ENCODE measurements at regions not wholly inside any gene's neighbourhood (a gene's known extent, or its start where the extent isn't known, plus 50 kb on each side); places are given as distances from the start of the nearest gene placed in this dataset.
"Not testable (repeated sequence)": the region's sequence is repeated elsewhere in the genome, so short reads cannot be mapped to it uniquely, and the experiment has no call there.

GRCh38 chr3:137134431-137134830, 176.6 kb downstream of the IL20RB start:
- Mint-ChIP-seq H3K27me3 (peaks cover 4% of the 10 kb centered on the region), H3K27ac (no peak overlapping the region), H3K4me3 (no peak overlapping the region), H3K4me1 (no peaks in the 10 kb centered on the region), H3K36me3 (ENCODE audit: low read depth) (no peaks in the 10 kb centered on the region), H3K9me3 (no peaks in the 10 kb centered on the region)
- ChIA-PET POLR2A (no interaction called here), CTCF (interaction anchor here (1.0 kb wide), 1 partner anchor 25 kb away, joined by 4 read pairs; no protein-coding TSS in a partner anchor)
- no peak for DNase-seq

DNA sequence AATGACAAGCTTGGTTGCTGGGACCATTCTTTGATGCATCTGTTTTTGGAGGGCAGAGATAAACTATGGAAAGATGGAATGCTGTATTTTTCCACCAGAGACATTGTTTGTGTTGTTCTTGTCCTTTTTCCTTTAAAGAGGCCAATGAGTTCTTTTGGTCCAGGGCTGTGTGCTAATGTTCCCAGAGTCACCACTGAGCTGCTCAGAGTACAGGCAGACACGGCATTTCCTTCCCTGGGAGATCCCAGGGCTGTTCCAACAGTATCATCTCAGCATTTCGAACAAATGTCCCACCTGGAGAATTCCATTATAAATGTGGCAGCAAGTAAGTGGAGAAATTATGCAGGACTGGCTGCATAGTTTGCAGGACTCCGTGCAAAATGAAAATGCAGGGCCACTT, 190.6 kb downstream of the IL20RB start:
- peaks cover 11% of the 10 kb centered on the region for H3K27me3 Mint-ChIP-seq
- H3K4me3 Mint-ChIP-seq: no peak overlapping the region
- no peaks in the 10 kb centered on the region for H3K4me1 Mint-ChIP-seq
- ChIA-PET POLR2A (no interaction called here), CTCF (no interaction called here)
- no peak overlapping the region for H3K27ac Mint-ChIP-seq
- no peaks in the 10 kb centered on the region for H3K36me3 Mint-ChIP-seq (ENCODE audit: low read depth)
- no peaks in the 10 kb centered on the region for H3K9me3 Mint-ChIP-seq
- DNase-seq: no peak

GRCh38 chr3:137148917-137149316, 191.1 kb downstream of the IL20RB start:
- CTCF ChIA-PET: no interaction called here
- Mint-ChIP-seq H3K4me3 (no peak overlapping the region), H3K36me3 (ENCODE audit: low read depth) (no peaks in the 10 kb centered on the region)

GRCh38 chr3:137150825-137151224, 193.0 kb downstream of the IL20RB start:
- no peak for DNase-seq
- POLR2A ChIA-PET: no interaction called here
- Mint-ChIP-seq H3K27ac (no peak overlapping the region), H3K4me1 (no peaks in the 10 kb centered on the region), H3K9me3 (no peaks in the 10 kb centered on the region), H3K27me3 (peaks cover 8% of the 10 kb centered on the region), H3K4me3 (no peak overlapping the region), H3K36me3 (ENCODE audit: low read depth) (no peaks in the 10 kb centered on the region)
- CTCF ChIA-PET: no interaction called here

More at GRCh38 chr3:137148917-137149316, 191.1 kb downstream of the IL20RB start:
- POLR2A ChIA-PET: no interaction called here
- H3K27ac Mint-ChIP-seq: no peak overlapping the region
- peaks cover 11% of the 10 kb centered on the region for H3K27me3 Mint-ChIP-seq
- DNase-seq: no peak
- H3K9me3 Mint-ChIP-seq: no peaks in the 10 kb centered on the region
- H3K4me1 Mint-ChIP-seq: no peaks in the 10 kb centered on the region

DNA sequence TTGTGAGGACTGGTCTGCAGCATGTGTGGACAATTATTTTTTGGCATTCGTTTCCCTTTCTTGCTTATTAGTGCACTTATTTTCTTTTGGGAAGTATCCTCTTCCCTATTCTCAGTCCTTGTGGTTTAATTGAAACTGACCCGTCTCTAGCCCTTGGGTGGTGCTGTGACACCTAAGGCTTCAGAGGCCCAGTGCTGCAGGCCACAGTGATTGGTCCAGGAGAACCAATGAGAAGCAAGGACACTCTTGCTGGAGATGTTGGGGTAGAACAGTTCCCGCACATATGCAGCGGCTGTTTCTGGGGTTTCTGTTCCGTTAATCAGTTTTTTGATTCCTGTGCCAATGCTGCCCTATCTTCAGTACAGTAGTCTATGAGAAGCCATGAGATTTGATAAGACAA, 195.3 kb downstream of the IL20RB start:
- CTCF ChIA-PET; DNase-seq; H3K27ac Mint-ChIP-seq; H3K36me3 Mint-ChIP-seq (ENCODE audit: low read depth); POLR2A ChIA-PET; H3K9me3 Mint-ChIP-seq; H3K4me1 Mint-ChIP-seq; H3K4me3 Mint-ChIP-seq; H3K27me3 Mint-ChIP-seq: not testable (repeated sequence)

GRCh38 chr3:137163241-137163871, 205.6 kb downstream of the IL20RB start:
- H3K4me1 Mint-ChIP-seq: no peaks in the 10 kb centered on the region
- no peak overlapping the region for H3K27ac Mint-ChIP-seq
- ChIA-PET POLR2A (no interaction called here), CTCF (no interaction called here)
- no peak overlapping the region for H3K4me3 Mint-ChIP-seq
- no peak for DNase-seq
- no peaks in the 10 kb centered on the region for H3K36me3 Mint-ChIP-seq (ENCODE audit: low read depth)
- H3K9me3 Mint-ChIP-seq: no peaks in the 10 kb centered on the region
- H3K27me3 Mint-ChIP-seq: peaks cover 9% of the 10 kb centered on the region

DNA sequence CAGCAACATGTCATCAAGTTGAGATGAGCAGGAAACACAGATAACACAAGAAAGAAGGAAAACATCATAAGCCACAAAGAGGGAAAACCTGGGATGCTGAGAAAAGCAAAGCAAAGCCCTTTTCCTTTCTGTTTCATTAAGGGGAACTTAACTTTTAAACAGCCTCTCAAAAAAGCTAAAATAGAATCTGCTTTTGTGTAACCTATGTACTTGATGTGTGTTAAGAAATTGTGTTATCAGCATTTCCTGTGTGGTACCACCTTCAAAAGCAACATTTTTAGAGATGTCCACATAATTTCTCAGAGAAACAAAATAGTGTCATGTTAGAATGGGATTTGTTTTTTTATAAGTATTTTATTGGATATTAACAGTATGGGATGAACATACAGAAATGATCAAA, 206.2 kb downstream of the IL20RB start:
- Mint-ChIP-seq H3K9me3 (no peaks in the 10 kb centered on the region), H3K4me3 (no peak overlapping the region), H3K27me3 (peaks cover 9% of the 10 kb centered on the region), H3K4me1 (no peaks in the 10 kb centered on the region), H3K36me3 (ENCODE audit: low read depth) (no peaks in the 10 kb centered on the region), H3K27ac (no peak overlapping the region)
- no peak for DNase-seq
- CTCF ChIA-PET: no interaction called here
- POLR2A ChIA-PET: no interaction called here

DNA sequence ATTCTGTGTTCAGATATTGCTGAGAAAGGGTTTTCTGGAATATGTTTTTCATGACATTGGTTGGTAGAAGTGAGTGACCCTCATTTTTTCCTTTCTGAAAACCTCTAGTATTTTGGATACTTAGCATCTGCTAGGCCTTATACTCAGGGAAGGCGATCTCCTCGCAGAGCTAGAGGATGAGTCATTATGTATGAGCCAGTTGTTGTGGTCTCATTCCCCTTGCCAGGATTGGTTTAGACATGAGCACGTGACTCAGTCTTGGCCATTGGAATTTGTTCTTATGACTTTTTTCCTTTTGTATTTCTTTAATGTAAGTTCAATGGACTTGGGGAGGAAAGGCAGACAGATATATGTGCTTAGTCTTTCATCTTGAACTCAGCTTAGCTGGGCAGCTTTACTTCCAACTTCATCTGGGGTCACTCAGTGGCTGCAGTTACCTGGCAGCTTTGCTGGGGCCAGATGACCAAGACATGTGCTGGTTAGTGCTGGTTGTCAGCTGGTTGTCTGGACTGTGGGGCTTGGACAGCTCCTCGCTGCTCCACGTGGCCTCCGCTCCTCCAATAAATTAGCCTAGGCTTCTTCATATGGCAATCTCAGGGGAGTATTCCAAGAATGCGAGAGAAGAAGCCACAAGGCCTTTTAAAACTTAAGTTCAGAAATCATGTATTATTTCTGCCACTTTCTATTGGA, 207.5 kb downstream of the IL20RB start:
- no peak overlapping the region for H3K4me3 Mint-ChIP-seq
- DNase-seq: no peak
- H3K36me3 Mint-ChIP-seq (ENCODE audit: low read depth): no peaks in the 10 kb centered on the region
- no peaks in the 10 kb centered on the region for H3K4me1 Mint-ChIP-seq
- H3K9me3 Mint-ChIP-seq: peaks cover 3% of the 10 kb centered on the region
- H3K27me3 Mint-ChIP-seq: peaks cover 9% of the 10 kb centered on the region
- POLR2A ChIA-PET: no interaction called here
- no peak overlapping the region for H3K27ac Mint-ChIP-seq
- CTCF ChIA-PET: no interaction called here

GRCh38 chr3:137171834-137172603, 214.2 kb downstream of the IL20RB start:
- H3K27ac Mint-ChIP-seq: no peak overlapping the region
- H3K36me3 Mint-ChIP-seq (ENCODE audit: low read depth): no peaks in the 10 kb centered on the region
- CTCF ChIA-PET: no interaction called here
- POLR2A ChIA-PET: no interaction called here
- no peak for DNase-seq
- no peaks in the 10 kb centered on the region for H3K4me1 Mint-ChIP-seq
- H3K27me3 Mint-ChIP-seq: no peaks in the 10 kb centered on the region
- peaks cover 3% of the 10 kb centered on the region for H3K9me3 Mint-ChIP-seq
- H3K4me3 Mint-ChIP-seq: no peak overlapping the region

DNA sequence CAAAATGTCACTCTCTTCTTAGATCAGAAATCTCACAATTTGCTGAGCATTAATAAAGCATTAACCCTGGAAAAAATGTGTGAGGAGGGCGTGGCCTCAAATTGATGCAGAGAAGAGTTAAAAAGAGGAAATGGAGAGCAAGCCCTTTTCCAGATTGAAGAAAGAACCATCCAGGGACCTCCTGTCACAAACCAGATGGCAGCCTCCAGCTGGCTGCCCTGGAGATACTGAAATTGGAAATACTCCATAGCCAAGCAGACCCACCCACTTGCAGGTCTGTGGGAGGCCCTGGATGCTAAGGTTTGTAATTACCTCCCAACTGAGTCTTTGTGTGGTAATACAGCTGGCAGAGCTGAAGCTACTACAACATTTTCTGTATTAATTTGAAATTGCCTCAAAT, 214.9 kb downstream of the IL20RB start:
- Mint-ChIP-seq H3K27ac (no peak overlapping the region), H3K9me3 (peaks cover 3% of the 10 kb centered on the region), H3K4me1 (no peaks in the 10 kb centered on the region), H3K27me3 (no peaks in the 10 kb centered on the region), H3K36me3 (ENCODE audit: low read depth) (no peaks in the 10 kb centered on the region), H3K4me3 (no peak overlapping the region)
- DNase-seq: no peak
- ChIA-PET POLR2A (no interaction called here), CTCF (interaction anchor here (0.5 kb wide), 1 partner anchor 1309 kb away, joined by 3 read pairs; no protein-coding TSS in a partner anchor)

- no peak overlapping the region for H3K4me3 Mint-ChIP-seq
- peaks cover 3% of the 10 kb centered on the region for H3K9me3 Mint-ChIP-seq
- H3K36me3 Mint-ChIP-seq (ENCODE audit: low read depth): no peaks in the 10 kb centered on the region
- no peaks in the 10 kb centered on the region for H3K4me1 Mint-ChIP-seq
- no peaks in the 10 kb centered on the region for H3K27me3 Mint-ChIP-seq
- H3K27ac Mint-ChIP-seq: no peak overlapping the region
- DNase-seq: no peak
- ChIA-PET CTCF (no interaction called here), POLR2A (no interaction called here)
Measured at GRCh38 chr3:137174514-137174913, 216.7 kb downstream of the IL20RB start.

- Mint-ChIP-seq H3K27me3 (no peaks in the 10 kb centered on the region), H3K27ac (no peak overlapping the region), H3K9me3 (no peaks in the 10 kb centered on the region), H3K4me3 (no peak overlapping the region), H3K4me1 (no peaks in the 10 kb centered on the region), H3K36me3 (ENCODE audit: low read depth) (no peaks in the 10 kb centered on the region)
- ChIA-PET POLR2A (no interaction called here), CTCF (interaction anchor here (0.6 kb wide), 1 partner anchor 1101 kb away, joined by 4 read pairs; no protein-coding TSS in a partner anchor)
- no peak for DNase-seq
Measured at GRCh38 chr3:137180220-137180619, 222.4 kb downstream of the IL20RB start.

DNA sequence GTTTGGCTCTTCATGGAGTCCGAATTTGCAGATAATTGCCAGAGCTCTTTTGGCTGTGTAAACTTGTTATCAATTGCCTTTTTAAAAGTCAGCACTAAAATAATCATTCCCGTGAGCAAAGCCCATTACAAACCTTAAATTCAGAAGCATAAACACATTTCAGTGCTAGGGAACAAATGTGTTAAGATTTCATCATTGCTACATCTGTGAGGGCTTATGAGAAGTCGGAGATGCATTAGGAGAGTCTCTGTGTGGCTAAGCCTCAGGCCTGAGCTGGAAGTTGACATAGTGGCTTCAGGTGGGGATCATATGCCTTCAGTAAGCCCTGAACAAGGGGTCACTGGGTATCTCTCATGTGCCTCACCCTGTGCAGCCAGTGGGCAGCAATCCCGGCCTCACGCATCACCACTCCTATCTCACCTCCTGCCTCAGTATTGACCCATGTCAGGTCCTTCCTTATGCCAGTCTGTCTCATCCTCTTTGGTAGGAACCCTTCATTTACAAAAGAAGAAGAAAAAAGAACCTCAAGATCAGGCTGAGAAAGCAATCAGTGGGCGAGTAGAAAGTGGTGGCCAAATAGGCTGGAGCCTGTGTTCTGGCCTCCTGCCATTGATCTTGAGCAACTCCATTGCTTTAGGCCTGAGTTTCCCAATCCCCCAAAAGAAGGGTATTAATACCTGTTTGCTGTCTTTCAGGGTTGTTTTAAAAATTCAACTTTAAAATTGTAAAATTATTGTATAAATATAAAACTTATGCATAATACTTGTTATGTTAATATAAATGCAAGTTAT, 233.5 kb downstream of the IL20RB start:
- Mint-ChIP-seq H3K36me3 (ENCODE audit: low read depth) (no peaks in the 10 kb centered on the region), H3K9me3 (no peaks in the 10 kb centered on the region), H3K27me3 (no peaks in the 10 kb centered on the region), H3K27ac (no peak overlapping the region), H3K4me3 (no peak overlapping the region), H3K4me1 (no peaks in the 10 kb centered on the region)
- no peak for DNase-seq
- CTCF ChIA-PET: no interaction called here
- POLR2A ChIA-PET: no interaction called here

All from activated CD4-positive, alpha-beta memory T cell treated with anti-CD3 and anti-CD28 coated beads, Interleukin-2, amount 10 ng/mL, durations not matched to agents 7 days and 5 days (primary cell).